HG03095 (cell line): ENCODE measurements at regions not wholly inside any gene's neighbourhood (a gene's known extent, or its start where the extent isn't known, plus 50 kb on each side); places are given as distances from the start of the nearest gene placed in this dataset.

ENCODE experiments used
- ATAC-seq: cut with Tn5 transposase; IDR thresholded peaks from one replicate; pipeline ENCODE4 v1.9.1; 2021; ENCODE audit warnings: moderate library complexity; ENCODE audit not compliant: unreplicated experiment

GRCh38 chr18:75524181-75524580 is 96.7 kb upstream of the SMIM21 start:
- ATAC-seq = no peak

GRCh38 chr18:75521816-75522215 is 94.3 kb upstream of the SMIM21 start:
- no peak for ATAC-seq

- no peak for ATAC-seq
Measured at GRCh38 chr18:75518007-75518406, 90.5 kb upstream of the SMIM21 start.

GRCh38 chr18:75517286-75517685 is 89.8 kb upstream of the SMIM21 start:
- ATAC-seq = no peak

GRCh38 chr18:75507636-75508035 is 80.1 kb upstream of the SMIM21 start:
- ATAC-seq = no peak

GRCh38 chr18:75506913-75507312 is 79.4 kb upstream of the SMIM21 start:
- no peak for ATAC-seq

- no peak for ATAC-seq
Measured at GRCh38 chr18:75504469-75504868, 77.0 kb upstream of the SMIM21 start.

- no peak for ATAC-seq
Measured at GRCh38 chr18:75503615-75504014, 76.1 kb upstream of the SMIM21 start.

GRCh38 chr18:75502286-75502685 is 74.8 kb upstream of the SMIM21 start:
- ATAC-seq = no peak

- no peak for ATAC-seq
Measured at GRCh38 chr18:75500545-75500944, 73.0 kb upstream of the SMIM21 start.

- ATAC-seq = no peak
Measured at GRCh38 chr18:75497576-75498235, 70.2 kb upstream of the SMIM21 start.

- ATAC-seq = no peak
Measured at GRCh38 chr18:75496151-75496550, 68.6 kb upstream of the SMIM21 start.

GRCh38 chr18:75492852-75493251 is 65.3 kb upstream of the SMIM21 start:
- no peak for ATAC-seq

- no peak for ATAC-seq
Measured at GRCh38 chr18:75491361-75491760, 63.9 kb upstream of the SMIM21 start.

- ATAC-seq = no peak
Measured at GRCh38 chr18:75489493-75490190, 62.1 kb upstream of the SMIM21 start.

- no peak for ATAC-seq
Measured at GRCh38 chr18:75483662-75484061, 56.2 kb upstream of the SMIM21 start.

- no peak for ATAC-seq
Measured at GRCh38 chr18:75482880-75483279, 55.4 kb upstream of the SMIM21 start.

GRCh38 chr18:75480487-75480886 is 53.0 kb upstream of the SMIM21 start:
- ATAC-seq = no peak

- peak; percentile 68 for ATAC-seq
Measured at GRCh38 chr18:75478996-75479880, 51.7 kb upstream of the SMIM21 start.

- no peak for ATAC-seq
Measured at GRCh38 chr18:75477900-75478299, 50.4 kb upstream of the SMIM21 start.
